PC-3 (cell line): ENCODE measurements at regions not wholly inside any gene's neighbourhood (a gene's known extent, or its start where the extent isn't known, plus 50 kb on each side); places are given as distances from the start of the nearest gene placed in this dataset.

Experiments used
- ATAC-seq: fragments of 200-7000 bp; cut with Tn5 transposase; 2 replicates; pipeline ENCODE4 v1.9.1; 2020; ENCODE audit warnings: mild to moderate bottlenecking, moderate library complexity
- BruUV-seq: library from RNA; stranded (reverse); fragments of 400-500 nt; replicated peaks from 2 replicates; lab custom pipeline; 2021; lab: Mats Ljungman, UMichigan
- CTCF ChIA-PET: fragments of 300-600 bp; sonication (Branson Sonifier 250); formaldehyde crosslinking; loops from one replicate; lab custom pipeline; 2022; ENCODE audit warnings: antibody characterized with exemption; lab: Charles Lee
- POLR2A ChIA-PET: fragments of 300-600 bp; sonication (Branson Sonifier 250); formaldehyde crosslinking; loops from one replicate; lab custom pipeline; 2022; ENCODE audit warnings: antibody characterized with exemption; ENCODE audit not compliant: unreplicated experiment; lab: Charles Lee
- DNase-seq: peaks from one replicate; pipeline ENCODE4 v3.0.0-alpha.2; 2015
- H2AFZ ChIP-seq: fragments of 300-600 bp; sonication (generic); 2 replicates; pipeline ENCODE4 v1.6.0; 2016; ENCODE audit warnings: antibody characterized with exemption, low read length
- H3F3A ChIP-seq: fragments of 300-600 bp; sonication (generic); one replicate; pipeline ENCODE4 v1.6.0; 2017; ENCODE audit warnings: antibody characterized with exemption, low read length, control low read depth, mild to moderate bottlenecking; ENCODE audit not compliant: unreplicated experiment
- H3K27ac ChIP-seq: fragments of 300-600 bp; sonication (generic); 2 replicates; pipeline ENCODE4 v1.5.1; 2016; ENCODE audit warnings: mild to moderate bottlenecking, low read length
- H3K27me3 ChIP-seq: fragments of 300-600 bp; sonication (generic); 2 replicates; pipeline ENCODE4 v1.6.1; 2016; ENCODE audit warnings: low read length, mixed read lengths
- H3K36me3 ChIP-seq: fragments of 300-600 bp; sonication (generic); 2 replicates; pipeline ENCODE4 v1.6.1; 2016; ENCODE audit warnings: low read depth, mixed run types, low read length, mixed read lengths
- H3K4me1 ChIP-seq: fragments of 300-600 bp; sonication (generic); 2 replicates; pipeline ENCODE4 v1.5.1; 2016; ENCODE audit warnings: low read length; ENCODE audit not compliant: insufficient read depth
- H3K4me2 ChIP-seq: fragments of 300-600 bp; sonication (generic); 2 replicates; pipeline ENCODE4 v1.6.0; 2016; ENCODE audit warnings: low read length
- H3K4me3 ChIP-seq: fragments of 300-600 bp; sonication (generic); 2 replicates; pipeline ENCODE4 v1.5.1; 2016; ENCODE audit warnings: mild to moderate bottlenecking, low read length, mixed read lengths
- H3K79me2 ChIP-seq: fragments of 300-600 bp; sonication (generic); 2 replicates; pipeline ENCODE4 v1.6.1; 2017; ENCODE audit warnings: low read length, mixed read lengths
- H3K9ac ChIP-seq: fragments of 300-600 bp; sonication (generic); 2 replicates; pipeline ENCODE4 v1.6.0; 2016; ENCODE audit warnings: mild to moderate bottlenecking, low read length
- H3K9me2 ChIP-seq: fragments of 300-600 bp; sonication (generic); replicated peaks from 2 replicates; pipeline ENCODE4 v1.6.1; 2016; ENCODE audit warnings: mixed run types, low read length, mixed read lengths
- H3K9me3 ChIP-seq: fragments of 300-600 bp; sonication (generic); 2 replicates; pipeline ENCODE4 v1.6.1; 2016; ENCODE audit warnings: low read length, mixed read lengths
- H4K20me1 ChIP-seq: fragments of 300-600 bp; sonication (generic); 2 replicates; pipeline ENCODE4 v1.6.1; 2016; ENCODE audit warnings: low read length, mixed read lengths
- EZH2 ChIP-seq: fragments of 300-600 bp; sonication (generic); IDR thresholded peaks from one replicate; pipeline ENCODE4 v1.6.1; 2017; ENCODE audit warnings: antibody characterized with exemption, mild to moderate bottlenecking, low read length; ENCODE audit not compliant: unreplicated experiment
- EZH2phosphoT487 ChIP-seq: fragments of 300-600 bp; sonication (generic); IDR thresholded peaks from 2 replicates; pipeline ENCODE4 v1.6.1; 2018; ENCODE audit warnings: mild to moderate bottlenecking, antibody characterized with exemption, low read length, borderline replicate concordance
- intact Hi-C: fragments of 100-400 bp; cut with micrococcal nuclease; formaldehyde crosslinking; loops from 2 replicates; pipeline ENCODE4 v1.9.0; 2023
- TF ChIP-seq, protein P1 (sequence below): fragments of 300-600 bp; sonication (generic); conservative IDR thresholded peaks from 2 replicates; pipeline ENCODE4 v1.5.1; 2017; ENCODE audit warnings: antibody characterized with exemption, low read depth, mild to moderate bottlenecking, low read length

DNA sequence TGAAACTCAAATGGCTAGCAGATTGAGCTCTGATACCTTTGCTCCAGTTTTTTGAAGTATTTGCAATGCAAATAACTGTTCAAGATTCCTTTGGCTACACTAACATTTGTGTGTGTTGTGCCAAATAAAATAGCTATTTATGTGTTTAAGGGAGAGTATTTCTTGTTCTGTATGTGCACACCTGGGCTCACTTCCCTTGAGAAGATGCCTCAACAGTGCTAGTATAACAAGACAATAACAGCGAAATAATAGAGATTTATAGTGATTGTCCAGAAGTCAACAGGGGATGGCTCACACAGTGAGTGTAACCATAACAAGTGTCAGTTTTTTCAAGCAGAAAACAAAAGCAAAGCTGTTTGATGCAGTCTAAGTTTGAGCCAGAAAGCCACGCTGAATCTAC, 460.5 kb downstream of the CENPC start:
- H3F3A ChIP-seq: no peaks in the 10 kb centered on the region
- no TSS peak for BruUV-seq
- DNase-seq (peak; percentile 29), ATAC-seq (peak; percentile 63)
- H2AFZ ChIP-seq: peak overlapping the region; percentile 31; the same call in 1 of the 2 replicates
- ChIA-PET POLR2A (no interaction called here), CTCF (no interaction called here)
- no peaks in the 10 kb centered on the region for H3K27me3 ChIP-seq
- intact Hi-C loops: no loop called here
- H3K4me3 ChIP-seq: no peak overlapping the region
- no peaks in the 10 kb centered on the region for H3K36me3 ChIP-seq
- no peaks in the 10 kb centered on the region for H3K79me2 ChIP-seq
- H4K20me1 ChIP-seq: no peaks in the 10 kb centered on the region
- no peak for TF ChIP-seq EZH2
- no peak for TF ChIP-seq EZH2phosphoT487
- TF ChIP-seq, protein P1, sequence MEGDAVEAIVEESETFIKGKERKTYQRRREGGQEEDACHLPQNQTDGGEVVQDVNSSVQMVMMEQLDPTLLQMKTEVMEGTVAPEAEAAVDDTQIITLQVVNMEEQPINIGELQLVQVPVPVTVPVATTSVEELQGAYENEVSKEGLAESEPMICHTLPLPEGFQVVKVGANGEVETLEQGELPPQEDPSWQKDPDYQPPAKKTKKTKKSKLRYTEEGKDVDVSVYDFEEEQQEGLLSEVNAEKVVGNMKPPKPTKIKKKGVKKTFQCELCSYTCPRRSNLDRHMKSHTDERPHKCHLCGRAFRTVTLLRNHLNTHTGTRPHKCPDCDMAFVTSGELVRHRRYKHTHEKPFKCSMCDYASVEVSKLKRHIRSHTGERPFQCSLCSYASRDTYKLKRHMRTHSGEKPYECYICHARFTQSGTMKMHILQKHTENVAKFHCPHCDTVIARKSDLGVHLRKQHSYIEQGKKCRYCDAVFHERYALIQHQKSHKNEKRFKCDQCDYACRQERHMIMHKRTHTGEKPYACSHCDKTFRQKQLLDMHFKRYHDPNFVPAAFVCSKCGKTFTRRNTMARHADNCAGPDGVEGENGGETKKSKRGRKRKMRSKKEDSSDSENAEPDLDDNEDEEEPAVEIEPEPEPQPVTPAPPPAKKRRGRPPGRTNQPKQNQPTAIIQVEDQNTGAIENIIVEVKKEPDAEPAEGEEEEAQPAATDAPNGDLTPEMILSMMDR: no peak
- H3K4me1 ChIP-seq: 0 out of 2 replicates have a peak, but pooled peaks cover 9% of the 10 kb centered on the region
- no peak overlapping the region for H3K9ac ChIP-seq
- no peaks in the 10 kb centered on the region for H3K9me2 ChIP-seq
- no peak overlapping the region for H3K27ac ChIP-seq
- no peaks in the 10 kb centered on the region for H3K9me3 ChIP-seq
- 0 out of 2 replicates have a peak overlapping the region, but pooled peaks have one; percentile 0 for H3K4me2 ChIP-seq

DNA sequence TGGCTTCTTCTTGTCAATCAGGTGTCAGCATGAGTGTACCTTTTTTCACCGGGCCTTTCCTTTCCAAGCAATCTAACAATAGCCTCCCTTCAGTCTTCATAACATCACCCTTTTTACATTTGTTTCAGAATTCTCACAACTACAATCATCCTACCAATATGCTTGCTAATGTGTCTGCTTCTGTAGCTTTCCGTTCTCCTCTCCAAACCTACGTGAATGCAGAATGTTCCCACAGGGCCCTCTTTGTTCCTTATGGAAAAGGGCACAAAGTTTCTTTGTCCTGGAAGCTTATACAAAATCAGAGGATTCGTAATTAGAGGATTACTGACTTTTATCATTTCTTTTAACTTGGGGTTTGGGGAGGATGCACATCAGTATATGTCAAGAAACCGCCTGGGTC, 461.8 kb downstream of the CENPC start:
- H3K36me3 ChIP-seq: no peaks in the 10 kb centered on the region
- TF ChIP-seq EZH2 (no peak), EZH2phosphoT487 (no peak)
- TF ChIP-seq, protein P1: no peak
- H4K20me1 ChIP-seq: no peaks in the 10 kb centered on the region
- no TSS peak for BruUV-seq
- H2AFZ ChIP-seq: no peak overlapping the region
- no peak overlapping the region for H3K4me3 ChIP-seq
- ChIA-PET POLR2A (no interaction called here), CTCF (no interaction called here)
- no peaks in the 10 kb centered on the region for H3K9me3 ChIP-seq
- no peak for ATAC-seq
- no peaks in the 10 kb centered on the region for H3K9me2 ChIP-seq
- no peak overlapping the region for H3K9ac ChIP-seq
- H3K27ac ChIP-seq: no peak overlapping the region
- no peaks in the 10 kb centered on the region for H3F3A ChIP-seq
- no peaks in the 10 kb centered on the region for H3K79me2 ChIP-seq
- no peak for DNase-seq
- no peaks in the 10 kb centered on the region for H3K27me3 ChIP-seq
- H3K4me2 ChIP-seq: no peak overlapping the region
- intact Hi-C loops: no loop called here
- 0 out of 2 replicates have a peak, but pooled peaks cover 9% of the 10 kb centered on the region for H3K4me1 ChIP-seq

DNA sequence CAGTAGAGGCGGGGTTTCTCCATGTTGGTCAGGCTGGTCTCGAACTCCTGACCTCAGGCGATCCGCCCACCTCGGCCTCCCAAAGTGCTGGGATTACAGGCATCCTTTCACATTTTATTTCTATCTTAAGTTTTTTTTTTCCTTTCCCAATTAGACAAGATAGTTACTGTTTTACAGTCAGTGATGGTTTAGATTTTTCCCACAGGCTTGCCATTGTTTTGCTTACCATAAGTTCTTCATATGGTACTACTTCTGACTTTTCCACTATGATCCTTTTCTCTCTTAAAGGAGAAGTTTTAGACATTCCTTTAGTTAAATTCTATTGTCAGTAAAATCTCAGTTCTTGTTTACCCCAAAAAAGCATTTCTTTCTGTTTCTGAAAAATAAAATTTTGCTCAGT, 462.6 kb downstream of the CENPC start:
- 0 out of 2 replicates have a peak, but pooled peaks cover 9% of the 10 kb centered on the region for H3K4me1 ChIP-seq

More for the DNA sequence above, 462.6 kb downstream of the CENPC start:
- no peaks in the 10 kb centered on the region for H3K9me2 ChIP-seq
- H3K9me3 ChIP-seq: no peaks in the 10 kb centered on the region
- no peak overlapping the region for H3K4me3 ChIP-seq
- no peaks in the 10 kb centered on the region for H4K20me1 ChIP-seq
- no TSS peak for BruUV-seq
- no peak overlapping the region for H2AFZ ChIP-seq
- no peak overlapping the region for H3K27ac ChIP-seq
- no peaks in the 10 kb centered on the region for H3F3A ChIP-seq
- ChIA-PET POLR2A (no interaction called here), CTCF (no interaction called here)
- no peaks in the 10 kb centered on the region for H3K27me3 ChIP-seq
- intact Hi-C loops: no loop called here
- TF ChIP-seq EZH2phosphoT487 (no peak), EZH2 (no peak)
- TF ChIP-seq, protein P1: no peak
- ATAC-seq: no peak
- DNase-seq: no peak
- no peak overlapping the region for H3K4me2 ChIP-seq
- H3K79me2 ChIP-seq: no peaks in the 10 kb centered on the region
- no peak overlapping the region for H3K9ac ChIP-seq
- H3K36me3 ChIP-seq: no peaks in the 10 kb centered on the region
